K562 (cell line): ENCODE measurements at regions not wholly inside any gene's neighbourhood (a gene's known extent, or its start where the extent isn't known, plus 50 kb on each side); places are given as distances from the start of the nearest gene placed in this dataset.

Source experiments
- ATAC-seq: fragments of 200-7000 bp; cut with Tn5 transposase; 3 replicates; pipeline ENCODE4 v1.9.1; 2020; ENCODE audit warnings: moderate library complexity
- BruUV-seq: library from RNA; stranded (reverse); fragments of 400-500 nt; replicated peaks from 2 replicates; lab custom pipeline; 2021; lab: Mats Ljungman, UMichigan
- CTCF ChIA-PET: fragments of 300-600 bp; formaldehyde crosslinking; extraction: SDS; loops from one replicate; lab custom pipeline; 2021; ENCODE audit warnings: low intra/inter-chr PET ratio; lab: Yijun Ruan, JAX
- POLR2A ChIA-PET: fragments of 300-600, 350-650 bp; sonication (Branson Sonifier 250); formaldehyde crosslinking; extraction: SDS; loops from one replicate; lab custom pipeline; 2021; ENCODE audit warnings: antibody characterized with exemption, inconsistent platforms; lab: Yijun Ruan, JAX
- DNase-seq, 4 experiments: peaks; one replicate each; pipeline versions ENCODE4 v3.0.0 to v3.0.0-alpha.2; 2011 to 2018; ENCODE audit warnings: low spot score in 3 of 4, mixed read lengths in 3 of 4; ENCODE audit errors: extremely low read depth in 1 of 4
- FAIRE-seq: peaks from 2 replicates; lab custom pipeline; 2011; peaks lifted over from hg19 to GRCh38; lab: Jason Lieb, UNC
- H2AFZ ChIP-seq: 2 replicates; pipeline ENCODE4 v1.6.0; 2011; ENCODE audit warnings: low read depth, low read length, control low read depth, inconsistent platforms
- H3K27ac ChIP-seq: fragments of 200-600 bp; 3 replicates; pipeline ENCODE4 v1.8.0; 2011; ENCODE audit warnings: low read depth, mild to moderate bottlenecking, control low read depth, inconsistent platforms, low read length, moderate library complexity, mixed read lengths; ENCODE audit errors: extremely low read depth
- H3K27me3 ChIP-seq, 2 experiments: fragments of 300-600 bp in 1 of 2; 2 replicates in 1 of 2; 3 replicates in 1 of 2; pipeline versions ENCODE4 v1.6.0 to v1.8.0; 2011; ENCODE audit warnings: inconsistent platforms in 2 of 2, low read length in 2 of 2, mild to moderate bottlenecking in 1 of 2, mixed read lengths in 1 of 2, moderate library complexity in 1 of 2; ENCODE audit not compliant: control insufficient read depth in 2 of 2, insufficient read depth in 2 of 2
- H3K36me3 ChIP-seq: fragments of 300-600 bp; 3 replicates; pipeline ENCODE4 v1.8.0; 2011; ENCODE audit warnings: mild to moderate bottlenecking, low read length, inconsistent platforms; ENCODE audit not compliant: control insufficient read depth, insufficient read depth
- H3K4me1 ChIP-seq, 2 experiments: fragments of 200-600 bp in 1 of 2; replicated peaks in 1 of 2; 2 replicates in 1 of 2; 3 replicates in 1 of 2; pipeline versions ENCODE4 v1.5.1 to v1.8.0; 2011; ENCODE audit warnings: inconsistent platforms in 2 of 2, low read length in 2 of 2, mild to moderate bottlenecking in 1 of 2, mixed read lengths in 1 of 2, moderate library complexity in 1 of 2; ENCODE audit not compliant: control insufficient read depth in 2 of 2, insufficient read depth in 2 of 2
- H3K4me2 ChIP-seq: 2 replicates; pipeline ENCODE4 v1.6.1; 2011; ENCODE audit warnings: low read length, control low read depth, inconsistent platforms, mixed read lengths; ENCODE audit not compliant: insufficient read depth
- H3K4me3 ChIP-seq: fragments of 200-600 bp; sonication (generic), shearing (Covaris generic); 2 replicates; pipeline ENCODE4 v1.5.1; 2016; ENCODE audit warnings: control low read depth, inconsistent platforms
- H3K79me2 ChIP-seq: fragments of 200-600 bp; 3 replicates; pipeline ENCODE4 v1.8.0; 2011; ENCODE audit warnings: low read length, inconsistent platforms; ENCODE audit not compliant: control insufficient read depth, insufficient read depth
- H3K9ac ChIP-seq, 2 experiments: 2 replicates each; pipeline versions ENCODE4 v1.6.0 to v1.6.1; 2011; ENCODE audit warnings: low read depth in 2 of 2, low read length in 2 of 2, control low read depth in 1 of 2, inconsistent platforms in 1 of 2, mild to moderate bottlenecking in 1 of 2, mixed read lengths in 1 of 2; ENCODE audit not compliant: insufficient read depth in 1 of 2
- H3K9me1 ChIP-seq: one replicate; pipeline ENCODE4 v1.6.0; 2011; ENCODE audit warnings: inconsistent platforms, mild to moderate bottlenecking, low read length, moderate library complexity; ENCODE audit not compliant: control insufficient read depth, insufficient read depth
- H3K9me3 ChIP-seq: replicated peaks from 2 replicates; pipeline ENCODE4 v1.5.1; 2011; ENCODE audit warnings: low read depth, low read length, inconsistent platforms; ENCODE audit not compliant: control insufficient read depth, insufficient read depth
- H4K20me1 ChIP-seq: replicated peaks from 2 replicates; pipeline ENCODE4 v1.6.1; 2011; ENCODE audit warnings: low read length, inconsistent platforms, mixed read lengths; ENCODE audit not compliant: control insufficient read depth, insufficient read depth
- CBX2 ChIP-seq: fragments of 200-600 bp; sonication (generic); IDR thresholded peaks from one replicate; pipeline ENCODE4 v1.6.1; 2012; ENCODE audit warnings: mild to moderate bottlenecking, low read length, inconsistent platforms; ENCODE audit not compliant: insufficient read depth, poor library complexity, severe bottlenecking
- CBX3 ChIP-seq, 2 experiments: IDR thresholded peaks; 1 replicate in 1 of 2; 2 replicates in 1 of 2; pipeline ENCODE4 v1.6.1; 2012; ENCODE audit warnings: inconsistent platforms in 2 of 2, low read length in 2 of 2, borderline replicate concordance in 1 of 2, control low read depth in 1 of 2
- CEBPB ChIP-seq: fragments of 450-650 bp; IDR thresholded peaks from 2 replicates; pipeline ENCODE4 v1.6.1; 2016; ENCODE audit warnings: missing genetic modification characterization, missing compliant biosample characterization
- ETV6 ChIP-seq, 3 experiments: fragments of 150-350 bp in 1 of 3; sonication (generic) in 1 of 3; formaldehyde crosslinking in 1 of 3; IDR thresholded peaks; 2 replicates each; pipeline versions ENCODE4 v1.6.1 to v1.8.0; 2014 to 2022; ENCODE audit warnings: borderline replicate concordance in 2 of 3, low read depth in 2 of 3, antibody characterized with exemption in 1 of 3, low read length in 1 of 3, mild to moderate bottlenecking in 1 of 3, missing genetic modification reagents in 1 of 3
- HDAC8 ChIP-seq: fragments of 450-650 bp; IDR thresholded peaks from 2 replicates; pipeline ENCODE4 v1.6.1; 2016; ENCODE audit warnings: mild to moderate bottlenecking, missing genetic modification characterization, moderate library complexity, missing compliant biosample characterization
- NCOA4 ChIP-seq: fragments of 450-650 bp; IDR thresholded peaks from 2 replicates; pipeline ENCODE4 v1.6.1; 2018; ENCODE audit warnings: mild to moderate bottlenecking; ENCODE audit not compliant: partially characterized antibody
- ZNF23 ChIP-seq: fragments of 250-450 bp; sonication (Bioruptor Pico); IDR thresholded peaks from 2 replicates; pipeline ENCODE4 v1.4.0; 2020; ENCODE audit warnings: mild to moderate bottlenecking
- ZNF316 ChIP-seq: fragments of 450-650 bp; IDR thresholded peaks from 2 replicates; pipeline ENCODE4 v1.6.1; 2016
- WGBS: fragments of 100-300 bp; shearing (Covaris generic); methylation state at CpG from one replicate; pipeline ENCODE4 v1.1.6; 2016; ENCODE audit warnings: low coverage, mixed read lengths; ENCODE audit not compliant: insufficient coverage; ENCODE audit errors: missing lambda C conversion rate; 5-methylcytosine and 5-hydroxymethylcytosine counted together
- in situ Hi-C: fragments of 300-500 bp; cut with MboI; formaldehyde crosslinking; loops from 4 replicates; pipeline ENCODE4 v1.15.0; 2018; ENCODE audit warnings: inconsistent platforms, mixed read lengths
- intact Hi-C: fragments of 100-400 bp; cut with micrococcal nuclease; formaldehyde crosslinking; loops from 2 replicates; pipeline ENCODE4 v1.14.2; 2022
- TF ChIP-seq, protein P1 (sequence below): fragments of 450-650 bp; IDR thresholded peaks from 2 replicates; pipeline ENCODE4 v1.6.1; 2018; ENCODE audit warnings: mild to moderate bottlenecking, low read depth; ENCODE audit not compliant: partially characterized antibody

DNA sequence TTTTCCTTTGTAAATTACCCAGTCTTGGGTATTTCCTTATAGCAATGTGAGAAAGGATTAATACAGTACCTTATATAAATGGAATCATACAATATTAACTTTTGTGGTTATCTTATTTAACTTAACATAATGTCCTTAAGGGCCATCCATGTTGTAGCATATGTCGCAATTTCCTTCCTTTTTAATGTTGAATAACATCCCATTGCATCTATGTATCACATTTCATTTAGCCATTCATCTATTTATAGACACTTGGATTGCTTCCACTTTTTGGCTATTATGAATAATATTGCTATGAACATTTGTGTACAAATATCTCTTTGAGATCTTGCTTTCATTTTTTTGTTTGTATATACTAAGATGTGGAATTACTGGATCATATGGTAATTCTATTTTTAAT is 342.2 kb downstream of the PDCD6IP start:
- Histone ChIP-seq H3K9ac (no peak overlapping the region), H3K27ac (no peak overlapping the region), H3K79me2 (no peaks in the 10 kb centered on the region), H4K20me1 (no peaks in the 10 kb centered on the region), H3K9me3 (no peaks in the 10 kb centered on the region), H2AFZ (no peak overlapping the region), H3K4me2 (no peak overlapping the region), H3K9me1 (no peaks in the 10 kb centered on the region), H3K27me3 (no peaks in the 10 kb centered on the region), H3K4me1 (no peaks in the 10 kb centered on the region), H3K36me3 (no peaks in the 10 kb centered on the region), H3K4me3 (no peak overlapping the region)
- TF ChIP-seq, protein P1, sequence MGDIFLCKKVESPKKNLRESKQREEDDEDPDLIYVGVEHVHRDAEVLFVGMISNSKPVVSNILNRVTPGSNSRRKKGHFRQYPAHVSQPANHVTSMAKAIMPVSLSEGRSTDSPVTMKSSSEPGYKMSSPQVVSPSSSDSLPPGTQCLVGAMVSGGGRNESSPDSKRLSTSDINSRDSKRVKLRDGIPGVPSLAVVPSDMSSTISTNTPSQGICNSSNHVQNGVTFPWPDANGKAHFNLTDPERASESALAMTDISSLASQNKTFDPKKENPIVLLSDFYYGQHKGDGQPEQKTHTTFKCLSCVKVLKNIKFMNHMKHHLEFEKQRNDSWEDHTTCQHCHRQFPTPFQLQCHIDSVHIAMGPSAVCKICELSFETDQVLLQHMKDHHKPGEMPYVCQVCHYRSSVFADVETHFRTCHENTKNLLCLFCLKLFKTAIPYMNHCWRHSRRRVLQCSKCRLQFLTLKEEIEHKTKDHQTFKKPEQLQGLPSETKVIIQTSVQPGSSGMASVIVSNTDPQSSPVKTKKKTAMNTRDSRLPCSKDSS, result no peak
- TF ChIP-seq CEBPB (tag) (0 out of 2 replicates have a peak, but pooled peaks have one; percentile 14), CBX3 (IDR thresholded peaks at IDR 0.05; ENCODE audit: borderline replicate concordance in 1 of 2, low read length in 2 of 2) (no peak)
- no TSS peak for BruUV-seq
- intact Hi-C loops (no loop called here), in situ Hi-C loops (no loop called here)
- no peak for ATAC-seq
- DNase-seq, result no peak
- ChIA-PET CTCF (no interaction called here), POLR2A (no interaction called here)
- WGBS, result 0% methylated on average over 1 of the region's 1 CpG
- no peak for FAIRE-seq

DNA sequence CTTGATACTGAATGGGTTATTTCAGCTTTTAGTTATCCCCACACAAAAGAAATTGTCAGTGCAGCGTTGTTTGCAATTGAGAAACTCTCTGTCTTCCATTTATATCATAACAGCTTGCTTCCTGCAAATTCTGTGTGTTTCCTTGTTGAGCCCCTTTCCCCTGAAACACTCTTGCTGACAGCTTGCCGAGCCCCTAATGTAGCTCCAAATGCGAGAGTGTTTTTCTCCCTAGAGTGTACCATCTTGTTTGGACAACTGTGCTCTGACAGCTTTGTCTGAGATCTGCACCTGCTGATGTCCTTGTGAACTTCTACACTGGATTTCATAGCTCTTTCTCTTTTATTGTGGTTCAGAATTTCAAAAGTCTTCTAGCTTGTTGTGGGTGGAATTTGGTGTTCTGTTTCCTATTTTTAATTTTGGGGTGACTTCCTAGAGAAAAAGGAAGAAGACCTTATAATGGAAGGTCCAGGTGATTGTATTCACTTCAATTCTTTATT is 343.5 kb downstream of the PDCD6IP start:
- no peaks in the 10 kb centered on the region for H3K36me3 ChIP-seq
- POLR2A ChIA-PET, result no interaction called here
- ATAC-seq, result no peak
- CTCF ChIA-PET, result no interaction called here
- H3K9ac ChIP-seq, result no peak overlapping the region
- in situ Hi-C loops, result no loop called here
- no peak for FAIRE-seq
- WGBS, result 0% methylated on average over 3 of the region's 3 CpGs
- no peaks in the 10 kb centered on the region for H3K27me3 ChIP-seq
- no peaks in the 10 kb centered on the region for H3K79me2 ChIP-seq
- H2AFZ ChIP-seq, result no peak overlapping the region
- no peaks in the 10 kb centered on the region for H4K20me1 ChIP-seq
- BruUV-seq, result no TSS peak
- H3K9me3 ChIP-seq, result no peaks in the 10 kb centered on the region
- DNase-seq, result no peak
- no peaks in the 10 kb centered on the region for H3K4me1 ChIP-seq
- H3K9me1 ChIP-seq, result no peaks in the 10 kb centered on the region
- no peak overlapping the region for H3K27ac ChIP-seq
- H3K4me2 ChIP-seq, result no peak overlapping the region
- H3K4me3 ChIP-seq, result no peak overlapping the region
- intact Hi-C loops, result no loop called here
- TF ChIP-seq NCOA4 (no peak), ZNF316 (no peak), CBX2 (no peak), ZNF23 (CRISPR knock-in tag) (no peak), HDAC8 (tag) (no peak), ETV6 (IDR thresholded peaks at IDR 0.05; ENCODE audit: borderline replicate concordance in 1 of 2, low read depth in 2 of 2, low read length in 1 of 2) (no peak), ETV6 (CRISPR knock-in tag; IDR thresholded peaks at IDR 0.05; ENCODE audit: borderline replicate concordance) (no peak)
